ENCODE measurements at regions not wholly inside any gene's neighbourhood (a gene's known extent, or its start where the extent isn't known, plus 50 kb on each side); places are given as distances from the start of the nearest gene placed in this dataset.

DNA sequence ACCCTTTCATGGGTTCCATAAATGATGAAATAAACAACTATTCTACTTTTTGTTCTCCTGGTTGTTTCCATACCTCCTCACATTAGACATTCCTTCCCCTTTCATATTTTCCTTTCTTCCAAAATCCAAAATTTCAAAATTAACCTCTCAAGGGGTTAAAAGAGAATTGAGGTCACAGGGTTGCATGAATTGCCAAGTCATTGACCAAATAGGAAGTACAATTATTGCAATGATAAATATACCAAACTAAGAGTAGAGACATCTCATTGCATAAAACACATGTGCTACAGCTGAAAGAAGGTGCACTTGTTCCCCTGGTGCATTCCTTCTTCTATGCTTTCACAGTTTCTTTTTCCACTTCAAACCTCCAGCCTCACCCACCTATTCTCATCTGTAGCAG lies 136.1 kb downstream of the KCTD12 start:
- intact Hi-C loops (cut with DNase I): no loop called here
- H3K36me3 ChIP-seq (replicated peaks in 1 of 2; ENCODE audit: insufficient read depth in 1 of 2, low read depth in 2 of 2): no peaks in the 10 kb centered on the region
- DNase-seq (no peak), ATAC-seq (no peak)
- H3K27ac ChIP-seq: no peak overlapping the region
- no peaks in the 10 kb centered on the region for H3K4me1 ChIP-seq
- no peaks in the 10 kb centered on the region for H3K27me3 ChIP-seq
- no peaks in the 10 kb centered on the region for H3K9me3 ChIP-seq
- no peak overlapping the region for H3K4me3 ChIP-seq
- TF ChIP-seq POLR2A (IDR thresholded peaks at IDR 0.05): no peak
- TF ChIP-seq, protein P1, sequence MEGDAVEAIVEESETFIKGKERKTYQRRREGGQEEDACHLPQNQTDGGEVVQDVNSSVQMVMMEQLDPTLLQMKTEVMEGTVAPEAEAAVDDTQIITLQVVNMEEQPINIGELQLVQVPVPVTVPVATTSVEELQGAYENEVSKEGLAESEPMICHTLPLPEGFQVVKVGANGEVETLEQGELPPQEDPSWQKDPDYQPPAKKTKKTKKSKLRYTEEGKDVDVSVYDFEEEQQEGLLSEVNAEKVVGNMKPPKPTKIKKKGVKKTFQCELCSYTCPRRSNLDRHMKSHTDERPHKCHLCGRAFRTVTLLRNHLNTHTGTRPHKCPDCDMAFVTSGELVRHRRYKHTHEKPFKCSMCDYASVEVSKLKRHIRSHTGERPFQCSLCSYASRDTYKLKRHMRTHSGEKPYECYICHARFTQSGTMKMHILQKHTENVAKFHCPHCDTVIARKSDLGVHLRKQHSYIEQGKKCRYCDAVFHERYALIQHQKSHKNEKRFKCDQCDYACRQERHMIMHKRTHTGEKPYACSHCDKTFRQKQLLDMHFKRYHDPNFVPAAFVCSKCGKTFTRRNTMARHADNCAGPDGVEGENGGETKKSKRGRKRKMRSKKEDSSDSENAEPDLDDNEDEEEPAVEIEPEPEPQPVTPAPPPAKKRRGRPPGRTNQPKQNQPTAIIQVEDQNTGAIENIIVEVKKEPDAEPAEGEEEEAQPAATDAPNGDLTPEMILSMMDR (IDR thresholded peaks at IDR 0.05): no peak

DNA sequence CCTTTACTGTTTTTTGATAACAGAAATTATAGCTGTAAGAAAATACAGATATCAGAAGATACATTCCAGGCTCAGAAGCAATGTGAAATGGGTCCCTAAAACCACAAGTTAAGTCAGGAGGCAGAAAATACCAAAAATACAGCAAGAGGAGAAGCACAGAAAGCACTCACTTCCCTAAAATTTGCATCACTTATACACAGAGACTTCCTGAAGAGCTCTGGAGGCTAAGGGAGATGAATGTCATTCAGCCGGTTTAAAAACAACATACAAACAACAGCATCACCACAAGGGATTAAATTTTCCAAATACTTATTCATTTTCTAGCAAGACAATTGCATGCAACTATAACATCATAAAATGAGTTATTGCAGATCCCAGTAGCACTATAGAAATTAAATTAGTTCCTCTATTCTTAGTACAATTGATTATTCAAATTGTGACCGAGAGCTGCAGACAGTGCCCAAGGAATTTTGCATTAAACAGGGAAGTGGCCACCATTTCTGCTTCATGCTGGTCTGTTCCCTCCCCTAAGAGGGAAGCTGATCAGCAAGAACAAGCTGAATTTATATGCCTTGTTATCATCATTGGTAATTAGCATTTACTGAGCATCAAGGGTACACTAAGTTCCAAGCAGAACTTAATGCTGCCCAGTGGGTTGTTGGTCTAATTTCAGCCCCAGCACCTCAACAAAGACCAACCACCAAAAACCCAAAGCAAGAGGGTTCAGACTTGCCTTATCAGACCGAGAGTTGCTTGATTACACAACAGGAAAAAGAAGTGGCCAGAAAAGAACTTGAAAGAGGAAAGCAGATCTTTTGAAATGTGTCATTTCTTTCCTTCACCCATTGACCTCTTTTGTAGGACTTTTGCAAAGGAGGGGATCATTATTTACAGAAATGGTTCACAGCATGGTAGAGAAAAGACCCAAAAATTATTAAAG lies 140.7 kb downstream of the KCTD12 start:
- WGBS, 2 donors: 24 to 52% methylated on average over 3 of the region's 3 CpGs
- Histone ChIP-seq H3K27me3 (no peaks in the 10 kb centered on the region), H3K4me1 (no peaks in the 10 kb centered on the region), H3K9me3 (no peaks in the 10 kb centered on the region), H3K27ac (peak overlapping the region in 1 of 4 donors; percentile 53), H3K36me3 (replicated peaks in 1 of 2; ENCODE audit: insufficient read depth in 1 of 2, low read depth in 2 of 2) (no peaks in the 10 kb centered on the region), H3K4me3 (no peak overlapping the region)
- DNase-seq: no peak
- intact Hi-C loops (cut with DNase I): no loop called here
- ATAC-seq: no peak
- TF ChIP-seq, protein P1 (IDR thresholded peaks at IDR 0.05): no peak

- Histone ChIP-seq H3K4me3 (no peak overlapping the region), H3K27ac (no peak overlapping the region), H3K36me3 (replicated peaks in 1 of 2; ENCODE audit: insufficient read depth in 1 of 2, low read depth in 2 of 2) (no peaks in the 10 kb centered on the region), H3K4me1 (no peaks in the 10 kb centered on the region), H3K9me3 (no peaks in the 10 kb centered on the region), H3K27me3 (no peaks in the 10 kb centered on the region)
- no peak for TF ChIP-seq POLR2A (IDR thresholded peaks at IDR 0.05)
- TF ChIP-seq, protein P1 (IDR thresholded peaks at IDR 0.05): no peak
- 15 to 45% methylated on average over 1 of the region's 1 CpG for WGBS, 2 donors
- ATAC-seq (no peak), DNase-seq (no peak)
- intact Hi-C loops (cut with DNase I): no loop called here
Measured at GRCh38 chr13:76741624-76742023, 144.6 kb downstream of the KCTD12 start.

- intact Hi-C loops (cut with DNase I): no loop called here
- Histone ChIP-seq H3K27ac (no peak overlapping the region), H3K4me1 (no peaks in the 10 kb centered on the region), H3K4me3 (no peak overlapping the region), H3K9me3 (no peaks in the 10 kb centered on the region), H3K36me3 (replicated peaks in 1 of 2; ENCODE audit: insufficient read depth in 1 of 2, low read depth in 2 of 2) (no peaks in the 10 kb centered on the region), H3K27me3 (no peaks in the 10 kb centered on the region)
- ATAC-seq: no peak
- TF ChIP-seq POLR2A (IDR thresholded peaks at IDR 0.05): no peak
- TF ChIP-seq, protein P1 (IDR thresholded peaks at IDR 0.05): no peak
- DNase-seq: no peak
- WGBS, 2 donors: 76 to 81% methylated on average over 1 of the region's 1 CpG
Measured at GRCh38 chr13:76741046-76741445, 145.2 kb downstream of the KCTD12 start.

- Histone ChIP-seq H3K27me3 (no peaks in the 10 kb centered on the region), H3K4me1 (no peaks in the 10 kb centered on the region), H3K27ac (no peak overlapping the region), H3K4me3 (no peak overlapping the region), H3K9me3 (no peaks in the 10 kb centered on the region), H3K36me3 (replicated peaks in 1 of 2; ENCODE audit: insufficient read depth in 1 of 2, low read depth in 2 of 2) (no peaks in the 10 kb centered on the region)
- WGBS, 2 donors: 55 to 80% methylated on average over 3 of the region's 3 CpGs
- intact Hi-C loops (cut with DNase I): no loop called here
- TF ChIP-seq, protein P1 (IDR thresholded peaks at IDR 0.05): no peak
- TF ChIP-seq POLR2A (IDR thresholded peaks at IDR 0.05): no peak
- DNase-seq (no peak), ATAC-seq (no peak)
Measured at GRCh38 chr13:76738616-76739015, 147.6 kb downstream of the KCTD12 start.

Data from body of pancreas (tissue), 4 donors.